DMS153 (cell line): ENCODE measurements at regions not wholly inside any gene's neighbourhood (a gene's known extent, or its start where the extent isn't known, plus 50 kb on each side); places are given as distances from the start of the nearest gene placed in this dataset.
"Not testable (repeated sequence)": the region's sequence is repeated elsewhere in the genome, so short reads cannot be mapped to it uniquely, and the experiment has no call there.

Experiments
- DNase-seq: peaks from one replicate; lab custom pipeline; 2025; lab: John Stamatoyannopoulos, UW

GRCh38 chr6:167470101-167470835 is 145.4 kb downstream of the TTLL2 start:
- DNase-seq = no peak

GRCh38 chr6:167470836-167471547 is 146.1 kb downstream of the TTLL2 start:
- DNase-seq = no peak

- DNase-seq = no peak
Measured at GRCh38 chr6:167471548-167471930, 146.7 kb downstream of the TTLL2 start.

- DNase-seq = no peak
Measured at GRCh38 chr6:167472148-167472547, 147.3 kb downstream of the TTLL2 start.

- DNase-seq = no peak
Measured at GRCh38 chr6:167472880-167473279, 148.0 kb downstream of the TTLL2 start.

- DNase-seq = no peak
Measured at GRCh38 chr6:167474171-167474570, 149.3 kb downstream of the TTLL2 start.

- DNase-seq = no peak
Measured at GRCh38 chr6:167474725-167475124, 149.8 kb downstream of the TTLL2 start.

- peak; percentile 30 for DNase-seq
Measured at GRCh38 chr6:167475947-167476346, 151.1 kb downstream of the TTLL2 start.

- no peak for DNase-seq
Measured at GRCh38 chr6:167476844-167477595, 152.1 kb downstream of the TTLL2 start.

- DNase-seq = no peak
Measured at GRCh38 chr6:167477688-167478087, 152.8 kb downstream of the TTLL2 start.

- DNase-seq = no peak
Measured at GRCh38 chr6:167479301-167479700, 154.4 kb downstream of the TTLL2 start.

- no peak for DNase-seq
Measured at GRCh38 chr6:167479901-167480648, 155.2 kb downstream of the TTLL2 start.

- DNase-seq = no peak
Measured at GRCh38 chr6:167481307-167481926, 156.5 kb downstream of the TTLL2 start.

- DNase-seq = not testable (repeated sequence)
Measured at GRCh38 chr6:167482801-167483200, 157.9 kb downstream of the TTLL2 start.

- no peak for DNase-seq
Measured at GRCh38 chr6:167485186-167485978, 160.5 kb downstream of the TTLL2 start.

- no peak for DNase-seq
Measured at GRCh38 chr6:167487749-167488664, 163.1 kb downstream of the TTLL2 start.

- DNase-seq = no peak
Measured at GRCh38 chr6:167491438-167492099, 166.7 kb downstream of the TTLL2 start.

GRCh38 chr6:167492100-167492449 is 167.2 kb downstream of the TTLL2 start:
- DNase-seq = no peak

GRCh38 chr6:167493310-167493709 is 168.4 kb downstream of the TTLL2 start:
- no peak for DNase-seq
